Hematopoietic multipotent progenitor cell treated with erythropoietin and hydrocortisone succinate and interleukin-3 and kit ligand, for 8 days (in vitro differentiated cells): ENCODE measurements at regions not wholly inside any gene's neighbourhood (a gene's known extent, or its start where the extent isn't known, plus 50 kb on each side); places are given as distances from the start of the nearest gene placed in this dataset.

Source experiments
- DNase-seq: peaks from one replicate; pipeline ENCODE4 v3.0.0-alpha.2; 2015

- DNase-seq, result no peak
Measured at GRCh38 chr2:104179644-104180043, 674.3 kb upstream of the POU3F3 start.

- no peak for DNase-seq
Measured at GRCh38 chr2:104200533-104201168, 653.3 kb upstream of the POU3F3 start.

- DNase-seq, result no peak
Measured at GRCh38 chr2:104213758-104214157, 640.2 kb upstream of the POU3F3 start.

- DNase-seq, result no peak
Measured at GRCh38 chr2:104215269-104216161, 638.4 kb upstream of the POU3F3 start.

GRCh38 chr2:104233591-104233990 lies 620.3 kb upstream of the POU3F3 start:
- DNase-seq, result no peak

- no peak for DNase-seq
Measured at GRCh38 chr2:104236491-104236890, 617.4 kb upstream of the POU3F3 start.

GRCh38 chr2:104240984-104241383 lies 612.9 kb upstream of the POU3F3 start:
- DNase-seq, result no peak

- DNase-seq, result no peak
Measured at GRCh38 chr2:104249629-104250028, 604.3 kb upstream of the POU3F3 start.

- DNase-seq, result no peak
Measured at GRCh38 chr2:104250635-104251034, 603.3 kb upstream of the POU3F3 start.

- DNase-seq, result no peak
Measured at GRCh38 chr2:104254017-104254416, 599.9 kb upstream of the POU3F3 start.

- DNase-seq, result no peak
Measured at GRCh38 chr2:104262714-104263113, 591.2 kb upstream of the POU3F3 start.

GRCh38 chr2:104279646-104280045 lies 574.3 kb upstream of the POU3F3 start:
- DNase-seq, result no peak

- DNase-seq, result no peak
Measured at GRCh38 chr2:104280216-104280615, 573.7 kb upstream of the POU3F3 start.

GRCh38 chr2:104286841-104287240 lies 567.1 kb upstream of the POU3F3 start:
- no peak for DNase-seq

- DNase-seq, result no peak
Measured at GRCh38 chr2:104289651-104290565, 564.0 kb upstream of the POU3F3 start.

- DNase-seq, result no peak
Measured at GRCh38 chr2:104290566-104290891, 563.4 kb upstream of the POU3F3 start.

GRCh38 chr2:104312684-104313083 lies 541.2 kb upstream of the POU3F3 start:
- DNase-seq, result no peak

GRCh38 chr2:104318001-104318665 lies 535.8 kb upstream of the POU3F3 start:
- DNase-seq, result no peak

GRCh38 chr2:104321116-104321795 lies 532.7 kb upstream of the POU3F3 start:
- DNase-seq, result no peak

- no peak for DNase-seq
Measured at GRCh38 chr2:104321796-104322349, 532.0 kb upstream of the POU3F3 start.

GRCh38 chr2:104332731-104333130 lies 521.2 kb upstream of the POU3F3 start:
- no peak for DNase-seq

- no peak for DNase-seq
Measured at GRCh38 chr2:104337869-104338268, 516.0 kb upstream of the POU3F3 start.
